ENCODE measurements at regions not wholly inside any gene's neighbourhood (a gene's known extent, or its start where the extent isn't known, plus 50 kb on each side); places are given as distances from the start of the nearest gene placed in this dataset.
A peak's percentile ranks its signal among the peaks of the same experiment; 100 is the strongest.

GRCh38 chr14:51520087-51520486 lies 131.6 kb upstream of the FRMD6 start:
- no peak for TF ChIP-seq POLR2A (IDR thresholded peaks at IDR 0.05)
- no peak for TF ChIP-seq CTCF (IDR thresholded peaks at IDR 0.05)
- 64 to 83% (median 77%) methylated on average over 1 of the region's 1 CpG for WGBS, 4 donors
- no peak overlapping the region for H3K27ac ChIP-seq
- H3K4me1 ChIP-seq (replicated peaks in 1 of 2), result no peaks in the 10 kb centered on the region
- intact Hi-C loops (cut with DNase I), result no loop called here
- H3K36me3 ChIP-seq (replicated peaks in 1 of 2), result no peaks in the 10 kb centered on the region
- H3K4me3 ChIP-seq, result no peak overlapping the region
- DNase-seq, result no peak
- no peaks in the 10 kb centered on the region for H3K9me3 ChIP-seq (replicated peaks in 1 of 3)
- H3K27me3 ChIP-seq, result no peaks in the 10 kb centered on the region

GRCh38 chr14:51521764-51522163 lies 129.9 kb upstream of the FRMD6 start:
- H3K9me3 ChIP-seq (replicated peaks in 1 of 3), result no peaks in the 10 kb centered on the region
- intact Hi-C loops (cut with DNase I), result no loop called here
- no peaks in the 10 kb centered on the region for H3K27me3 ChIP-seq
- no peak for DNase-seq
- no peak overlapping the region for H3K4me3 ChIP-seq
- H3K4me1 ChIP-seq (replicated peaks in 1 of 2), result no peaks in the 10 kb centered on the region
- no peaks in the 10 kb centered on the region for H3K36me3 ChIP-seq (replicated peaks in 1 of 2)
- no peak overlapping the region for H3K27ac ChIP-seq
- TF ChIP-seq POLR2A (IDR thresholded peaks at IDR 0.05) (no peak), CTCF (IDR thresholded peaks at IDR 0.05) (no peak)

GRCh38 chr14:51523243-51523642 lies 128.5 kb upstream of the FRMD6 start:
- Histone ChIP-seq H3K9me3 (replicated peaks in 1 of 3) (no peaks in the 10 kb centered on the region), H3K36me3 (replicated peaks in 1 of 2) (no peaks in the 10 kb centered on the region), H3K27me3 (no peaks in the 10 kb centered on the region), H3K4me3 (no peak overlapping the region), H3K27ac (no peak overlapping the region), H3K4me1 (replicated peaks in 1 of 2) (no peaks in the 10 kb centered on the region)
- TF ChIP-seq POLR2A (IDR thresholded peaks at IDR 0.05) (no peak), CTCF (IDR thresholded peaks at IDR 0.05) (no peak)
- intact Hi-C loops (cut with DNase I), result no loop called here
- no peak for DNase-seq
- WGBS, 4 donors, result 85 to 92% (median 89%) methylated on average over 4 of the region's 4 CpGs

- 89 to 94% (median 92%) methylated on average over 3 of the region's 3 CpGs for WGBS, 4 donors
- H3K9me3 ChIP-seq (replicated peaks in 1 of 3), result no peaks in the 10 kb centered on the region
- TF ChIP-seq CTCF (IDR thresholded peaks at IDR 0.05) (no peak), POLR2A (IDR thresholded peaks at IDR 0.05) (no peak)
- no peaks in the 10 kb centered on the region for H3K4me1 ChIP-seq (replicated peaks in 1 of 2)
- intact Hi-C loops (cut with DNase I), result no loop called here
- H3K4me3 ChIP-seq, result peak overlapping the region in 1 of 4 donors; percentile 5
- DNase-seq, result no peak
- H3K27ac ChIP-seq, result no peak overlapping the region
- no peaks in the 10 kb centered on the region for H3K36me3 ChIP-seq (replicated peaks in 1 of 2)
- H3K27me3 ChIP-seq, result no peaks in the 10 kb centered on the region
Observed at GRCh38 chr14:51525739-51526138, 126.0 kb upstream of the FRMD6 start.

All from adrenal gland (tissue), 9 donors.